HG02623 (cell line): ENCODE measurements at regions not wholly inside any gene's neighbourhood (a gene's known extent, or its start where the extent isn't known, plus 50 kb on each side); places are given as distances from the start of the nearest gene placed in this dataset.

Experiments
- ATAC-seq: cut with Tn5 transposase; IDR thresholded peaks from one replicate; pipeline ENCODE4 v1.9.1; 2021; ENCODE audit warnings: moderate library complexity; ENCODE audit not compliant: unreplicated experiment

DNA sequence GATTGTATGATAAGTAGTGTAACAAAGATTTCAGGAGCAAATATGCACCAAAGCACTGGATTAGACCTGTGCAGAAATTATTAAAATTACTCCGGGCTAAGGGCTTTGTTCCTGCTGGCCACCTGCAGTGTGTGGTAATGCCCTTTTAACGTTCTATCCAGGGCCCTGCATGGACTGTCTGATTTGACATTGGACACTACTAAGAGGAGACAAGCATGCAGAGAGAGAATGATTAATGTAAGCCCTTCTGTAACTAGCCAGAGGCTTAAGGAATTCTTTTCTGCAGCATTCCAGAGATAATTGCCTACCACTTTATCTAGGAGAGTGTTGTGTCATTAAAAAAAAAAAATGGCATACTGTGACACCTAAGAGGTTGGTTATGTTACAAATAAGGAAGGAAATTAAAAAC, 117.0 kb downstream of the PCDH7 start:
- ATAC-seq: no peak

DNA sequence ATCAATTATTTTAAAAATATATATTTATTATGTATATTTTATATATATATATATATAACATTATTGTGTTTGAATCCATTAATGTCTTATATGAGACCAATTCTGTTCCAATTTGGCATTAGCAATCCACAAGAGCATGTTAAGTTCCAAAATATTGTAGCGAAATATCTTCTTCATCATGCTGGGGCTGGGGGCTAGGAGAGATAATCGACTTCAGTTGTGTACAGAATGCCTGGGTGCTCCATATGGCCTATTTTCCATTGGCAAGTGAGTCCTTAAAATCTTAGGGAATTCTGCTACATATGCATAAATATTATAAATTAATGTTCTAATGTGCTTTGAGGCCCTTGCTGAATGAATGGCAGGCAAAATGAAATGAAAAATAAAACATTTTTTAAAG, 117.7 kb downstream of the PCDH7 start:
- no peak for ATAC-seq

DNA sequence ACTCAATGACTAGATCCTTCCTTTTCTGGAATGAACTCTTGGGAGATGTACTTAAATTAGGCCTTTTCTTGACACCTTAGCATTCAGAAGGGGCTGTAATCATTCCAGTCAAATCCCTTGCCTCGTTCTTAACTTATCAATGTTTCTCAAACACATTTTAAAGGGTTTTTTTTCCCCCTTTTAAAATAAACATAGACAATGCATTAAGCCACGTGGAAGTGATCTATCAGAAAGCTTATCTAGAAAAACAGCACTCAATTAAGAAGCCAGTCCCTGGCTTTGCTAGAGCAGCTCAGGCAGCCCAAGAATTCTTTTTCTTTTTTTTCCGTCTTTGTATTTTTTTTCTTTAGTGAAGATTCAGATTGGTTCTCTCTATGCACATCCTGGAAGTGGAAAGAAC, 118.2 kb downstream of the PCDH7 start:
- ATAC-seq: no peak

DNA sequence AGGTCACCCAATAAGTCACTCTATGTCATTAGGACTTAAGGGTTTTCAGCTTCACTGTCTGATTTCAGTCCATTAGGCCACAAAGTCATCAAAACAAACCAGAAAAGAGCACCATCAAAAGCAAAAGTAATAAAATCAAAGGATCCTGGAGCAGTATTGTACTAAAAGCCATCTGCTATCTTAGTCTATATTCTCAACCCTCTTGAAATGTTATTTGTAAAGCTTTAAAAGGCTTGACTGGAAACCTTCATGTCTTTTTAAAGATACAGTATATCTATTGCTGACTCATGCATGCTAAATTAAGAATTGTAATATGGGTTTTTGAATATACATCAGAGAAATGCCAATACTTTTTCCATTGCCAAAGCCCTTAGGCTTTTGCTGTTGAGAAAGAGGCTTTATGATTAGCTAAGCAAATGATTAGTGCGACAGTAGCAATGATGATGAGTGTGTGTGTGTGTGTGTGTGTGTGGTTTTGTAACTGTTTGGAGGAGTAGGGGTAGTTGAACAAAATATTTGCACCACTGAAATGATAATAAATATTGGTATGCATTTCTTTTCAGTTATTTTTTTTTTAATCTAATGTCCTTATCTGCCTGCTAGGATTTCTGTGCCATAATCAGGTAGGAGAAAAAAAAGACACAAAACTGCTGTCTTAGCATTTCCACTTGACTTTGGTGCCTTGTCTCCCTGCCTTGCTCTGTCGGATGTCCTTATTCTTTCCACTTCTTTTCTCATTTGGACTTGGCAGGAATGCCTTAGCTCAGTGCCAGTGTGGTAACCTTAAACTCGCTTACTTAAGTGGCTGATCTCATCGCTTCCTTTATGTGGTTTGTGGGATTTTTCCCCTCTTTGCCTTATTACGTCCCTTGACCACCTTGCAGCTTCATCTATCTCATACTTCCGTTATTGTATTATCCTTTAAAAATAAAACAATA, 119.7 kb downstream of the PCDH7 start:
- no peak for ATAC-seq

DNA sequence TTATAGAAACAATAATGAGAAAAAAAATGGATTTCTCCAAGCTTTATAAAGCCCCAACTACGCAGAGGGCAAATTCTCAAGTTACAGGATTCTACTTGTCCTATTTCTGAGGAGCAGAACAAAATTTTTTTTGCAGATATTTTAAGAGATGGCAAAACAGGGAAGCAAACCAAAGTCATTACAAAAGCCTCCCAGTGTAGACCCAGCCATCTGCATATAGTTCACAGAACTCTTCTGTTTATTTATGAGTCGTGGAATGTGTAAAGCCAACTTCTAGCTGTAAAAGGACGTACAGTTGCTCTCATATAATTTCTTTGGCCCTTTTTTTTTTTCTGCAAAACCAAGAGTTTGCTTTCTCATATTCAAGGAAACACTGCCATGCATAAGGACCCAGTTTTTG, 120.4 kb downstream of the PCDH7 start:
- ATAC-seq: no peak

DNA sequence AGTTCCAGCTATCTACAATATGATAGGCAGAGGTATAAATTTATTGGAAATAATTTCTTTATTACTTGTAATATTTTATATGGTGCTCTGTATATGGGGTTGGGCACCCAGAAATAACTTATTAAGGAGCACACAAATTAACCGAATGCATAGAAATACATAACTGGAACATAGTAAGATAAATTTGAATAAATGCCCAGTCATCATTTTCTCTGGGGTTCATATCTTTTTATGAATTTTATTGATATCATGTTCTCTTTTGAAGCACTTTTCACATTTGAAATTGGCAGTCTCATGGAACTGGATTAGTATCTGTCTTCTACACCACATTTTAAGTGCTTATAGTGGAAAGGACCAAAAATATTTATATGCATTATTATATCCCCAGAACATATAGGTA, 122.0 kb downstream of the PCDH7 start:
- no peak for ATAC-seq

DNA sequence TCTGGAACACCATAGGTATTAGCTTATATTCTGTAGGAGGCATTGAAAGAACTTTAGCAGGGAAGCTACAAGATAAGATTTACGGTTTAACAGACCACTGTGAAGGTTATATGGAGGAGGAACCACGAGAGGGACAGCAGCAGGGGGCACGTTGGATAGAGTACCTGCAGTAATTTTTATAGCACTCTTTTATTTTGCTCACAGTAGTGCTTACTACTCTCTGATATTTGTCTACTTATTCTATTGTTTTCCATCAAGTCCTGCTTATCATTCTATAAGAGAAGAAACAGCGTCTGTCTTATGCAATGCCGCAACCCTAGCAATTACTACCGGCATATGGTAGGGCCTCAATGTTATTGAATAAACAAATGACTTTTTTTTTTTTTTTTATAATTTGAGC, 122.5 kb downstream of the PCDH7 start:
- no peak for ATAC-seq

DNA sequence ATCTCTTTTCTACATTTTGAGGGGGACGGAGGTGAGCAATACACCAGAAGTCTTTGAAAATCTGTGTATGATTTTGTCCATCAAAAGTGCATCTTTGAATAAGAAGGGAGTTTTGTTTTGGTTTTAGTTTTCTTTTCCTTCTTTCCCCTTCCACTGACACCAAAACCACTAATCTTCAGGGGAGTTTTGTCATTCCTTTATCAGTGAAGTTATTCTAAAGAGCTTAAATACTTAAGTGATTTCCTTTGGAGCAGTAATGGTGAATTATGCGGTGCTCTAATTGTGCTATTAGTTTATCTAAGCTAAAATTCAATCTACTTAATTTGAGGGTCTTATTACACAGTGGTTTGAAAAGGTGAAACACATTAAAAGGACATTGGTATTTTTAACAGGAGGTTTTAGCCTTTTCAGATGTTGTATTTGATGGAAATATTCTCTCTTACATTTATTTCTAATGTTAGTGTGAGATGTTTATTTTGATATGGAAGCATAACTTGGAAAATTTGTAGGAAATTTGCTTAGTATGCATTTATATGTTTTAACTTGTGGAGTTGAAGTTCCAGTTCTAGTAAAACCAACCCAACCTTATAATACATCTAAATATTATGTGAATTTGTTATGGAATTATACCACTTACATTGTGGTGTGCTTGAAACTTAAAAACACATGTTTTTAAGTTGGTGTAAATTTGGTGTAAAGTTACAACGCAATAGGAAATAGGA, 124.9 kb downstream of the PCDH7 start:
- ATAC-seq: no peak

DNA sequence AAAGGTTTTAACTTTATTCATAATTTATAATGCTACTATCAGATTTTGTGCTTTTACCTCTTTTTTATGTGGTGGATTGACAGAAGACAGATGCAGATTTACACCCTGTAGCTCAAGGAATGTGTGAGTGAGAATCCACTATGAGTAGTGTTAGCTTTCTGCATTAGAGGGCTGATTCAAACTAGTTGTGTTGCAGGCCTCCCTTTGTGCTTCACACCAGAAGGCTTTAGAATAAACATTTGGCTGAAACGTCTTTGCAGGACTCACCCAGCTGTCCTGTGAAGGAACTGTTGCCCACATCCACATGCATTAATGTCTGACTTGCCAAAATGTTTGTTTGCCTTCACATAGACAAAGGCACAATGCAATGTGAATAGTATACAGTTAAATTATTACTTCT, 127.0 kb downstream of the PCDH7 start:
- ATAC-seq: no peak

DNA sequence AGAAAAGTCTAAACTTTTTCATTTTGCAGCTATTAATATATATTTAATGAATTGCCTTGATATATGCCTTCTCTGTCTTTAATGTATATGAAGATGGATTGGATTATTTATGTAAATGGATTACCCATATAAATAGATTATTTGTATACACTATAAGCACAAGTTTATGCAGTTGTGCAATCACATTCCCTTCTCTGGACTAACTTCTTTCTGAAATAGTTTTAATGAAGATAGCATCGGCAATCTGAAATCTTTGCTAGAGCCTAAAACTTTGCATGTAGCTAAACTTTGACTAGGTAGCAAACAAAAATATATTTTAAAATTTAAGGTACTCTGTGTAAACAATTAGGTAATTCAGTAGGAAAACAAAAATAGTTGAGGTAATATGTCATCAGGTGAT, 127.8 kb downstream of the PCDH7 start:
- no peak for ATAC-seq

DNA sequence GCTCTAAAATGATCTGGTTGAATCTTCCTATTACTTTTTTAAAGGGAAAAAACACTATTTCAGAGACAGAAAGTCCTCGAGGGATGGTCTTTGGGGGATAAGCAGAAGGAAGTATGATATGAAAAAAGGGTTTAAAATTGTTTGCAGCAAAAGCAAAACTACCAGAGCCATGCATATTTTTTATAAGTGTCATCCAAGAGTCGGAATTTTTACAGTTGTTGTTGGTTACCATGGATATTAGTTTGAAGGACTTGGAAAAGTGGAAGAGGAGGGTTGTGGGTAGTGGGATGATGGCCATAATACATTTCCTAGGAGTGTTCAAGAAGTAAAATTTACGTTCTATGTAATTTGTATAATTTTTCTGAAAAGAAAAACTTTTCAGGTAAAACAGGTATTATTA, 134.4 kb downstream of the PCDH7 start:
- ATAC-seq: no peak

DNA sequence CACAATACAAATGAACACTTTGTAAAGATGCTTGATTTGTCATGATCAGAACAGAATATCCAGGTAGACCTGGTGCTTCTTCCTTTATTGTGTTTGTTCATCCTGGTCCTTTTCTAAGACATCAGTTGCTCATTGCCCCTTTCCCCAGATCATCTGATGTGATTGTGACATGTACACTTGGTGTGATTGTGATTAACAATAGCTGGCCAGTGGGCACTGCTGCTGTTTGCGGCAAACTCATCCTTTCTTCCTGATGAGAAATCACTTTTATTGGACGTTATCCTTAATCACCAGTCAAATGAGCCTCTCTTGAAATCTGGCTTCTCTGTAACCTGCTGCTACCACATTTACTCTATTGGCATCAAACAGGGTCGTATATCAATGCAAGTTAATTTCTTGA, 135.1 kb downstream of the PCDH7 start:
- no peak for ATAC-seq

DNA sequence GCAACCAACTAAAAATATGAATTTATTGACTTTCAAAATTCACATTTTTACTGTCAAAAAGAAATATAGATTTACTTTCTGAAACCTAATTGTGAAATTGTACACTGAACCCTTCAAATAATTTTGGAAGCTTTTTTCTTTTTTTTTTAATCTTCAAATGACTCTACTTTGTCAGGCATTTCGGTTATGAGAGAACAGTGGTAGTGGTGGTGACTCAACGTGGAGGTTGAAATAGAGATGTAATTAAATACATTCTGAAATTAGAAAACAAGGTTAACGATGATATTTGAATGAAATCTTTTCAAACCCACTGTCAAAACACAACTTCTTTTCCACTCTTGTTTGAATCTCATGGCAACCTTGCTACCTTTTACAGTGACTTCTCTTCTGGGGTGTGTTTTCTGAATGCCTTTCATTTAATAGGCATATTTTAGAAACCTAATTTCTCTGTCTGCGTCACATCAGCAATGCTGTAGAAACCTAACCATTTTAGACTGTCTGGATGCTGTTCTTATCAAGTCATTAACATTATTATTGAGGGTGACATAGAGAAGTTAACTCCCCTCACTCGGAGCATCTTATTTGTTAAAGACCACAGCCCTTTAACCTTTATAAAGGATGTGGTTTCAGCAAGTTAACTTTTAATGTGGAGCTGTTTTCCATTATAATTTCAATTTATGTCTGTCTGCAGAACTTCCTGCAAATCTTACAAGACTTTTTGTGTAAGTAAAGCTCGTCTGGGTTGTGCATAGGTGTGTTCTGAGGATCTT, 136.8 kb downstream of the PCDH7 start:
- no peak for ATAC-seq

DNA sequence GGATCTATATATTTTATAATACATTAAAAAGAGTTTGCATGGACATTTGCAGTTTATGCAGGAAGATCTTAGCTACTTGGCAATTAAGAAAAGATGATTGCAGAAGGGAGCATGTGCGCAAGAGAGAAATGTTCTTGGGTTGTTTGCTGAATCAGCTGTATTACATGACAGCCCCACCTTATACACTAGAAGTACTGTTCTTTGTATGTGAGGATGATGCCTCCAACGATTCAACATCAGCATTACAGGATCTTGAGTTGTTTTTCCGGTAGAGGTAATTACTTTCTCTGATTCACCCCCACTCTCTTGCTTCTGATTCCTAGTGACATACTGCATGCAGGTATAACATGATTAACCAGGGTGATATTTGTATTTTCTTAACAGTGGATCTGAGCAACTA, 140.8 kb downstream of the PCDH7 start:
- ATAC-seq: no peak

DNA sequence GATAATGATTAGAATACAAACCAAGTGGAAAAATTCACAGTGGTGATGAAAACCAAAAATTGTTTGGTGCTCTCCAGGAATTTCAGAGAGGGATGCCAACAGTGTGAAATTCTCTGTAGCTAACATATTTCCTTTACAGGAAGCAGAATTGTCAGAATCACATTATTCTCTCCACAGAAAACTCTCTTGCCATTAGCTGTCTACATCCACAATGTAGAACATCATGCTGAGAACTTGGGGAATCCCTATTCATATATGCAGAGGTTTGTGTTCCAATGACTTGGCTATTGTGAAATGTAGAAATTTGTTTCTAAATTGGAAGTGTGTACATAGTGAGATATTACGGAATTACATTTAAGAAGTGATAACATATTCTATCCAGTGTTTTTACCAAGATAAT, 142.0 kb downstream of the PCDH7 start:
- no peak for ATAC-seq

DNA sequence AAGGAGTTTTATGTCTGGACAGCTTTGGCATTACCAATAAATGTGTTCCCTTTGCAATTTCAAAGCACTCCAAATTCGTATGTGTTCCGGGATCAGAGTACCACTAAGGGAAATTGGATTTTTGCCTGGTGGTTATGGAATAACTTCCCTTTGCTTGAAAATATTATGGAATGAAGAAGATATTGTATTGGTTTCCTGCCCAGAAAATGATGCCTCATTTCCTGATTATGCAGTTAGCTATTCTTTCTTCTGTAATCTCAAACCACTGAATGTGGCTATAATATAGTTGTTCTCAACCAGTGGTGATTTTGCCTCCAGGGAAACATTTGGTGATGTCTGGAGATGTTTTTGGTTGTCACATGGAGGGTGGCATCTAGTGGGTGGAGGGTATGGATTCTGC, 142.9 kb downstream of the PCDH7 start:
- no peak for ATAC-seq

DNA sequence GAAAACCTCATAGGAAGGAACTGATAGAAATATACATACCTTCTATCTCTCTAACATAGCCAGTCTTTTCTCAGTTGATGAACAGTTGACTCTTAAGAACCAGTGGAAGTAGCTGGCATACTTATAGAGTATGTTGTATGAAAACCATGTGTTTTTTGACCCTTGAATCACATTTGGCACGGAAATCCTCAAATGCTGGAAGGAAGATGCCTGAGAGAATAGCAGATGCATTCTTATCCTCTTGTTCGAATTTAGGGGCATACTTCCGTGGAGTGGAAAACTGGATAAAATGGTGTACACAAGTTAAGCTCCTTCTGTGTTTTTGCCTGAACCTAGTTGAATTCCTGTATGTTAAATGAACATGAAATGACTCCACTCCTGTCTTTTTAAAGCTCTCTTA, 145.5 kb downstream of the PCDH7 start:
- ATAC-seq: no peak

DNA sequence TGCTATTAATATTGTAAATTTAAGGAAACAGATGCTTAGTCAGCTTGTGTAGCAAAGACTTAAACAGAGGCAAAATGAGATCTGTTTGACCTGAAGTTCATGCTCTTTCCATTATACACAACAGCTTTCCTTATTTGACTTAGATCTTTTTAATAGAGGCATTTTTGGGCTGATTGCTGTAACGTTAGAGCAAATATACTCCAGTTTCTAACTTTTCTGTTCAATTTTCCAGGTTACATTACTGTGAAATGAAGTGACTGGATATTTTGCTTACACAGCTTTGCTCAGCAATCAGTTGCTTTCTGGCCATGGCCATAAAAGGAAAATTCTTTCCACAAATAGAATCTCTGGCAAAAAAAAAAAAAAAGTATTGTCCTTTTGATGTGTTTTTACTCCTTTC, 146.2 kb downstream of the PCDH7 start:
- ATAC-seq: no peak

DNA sequence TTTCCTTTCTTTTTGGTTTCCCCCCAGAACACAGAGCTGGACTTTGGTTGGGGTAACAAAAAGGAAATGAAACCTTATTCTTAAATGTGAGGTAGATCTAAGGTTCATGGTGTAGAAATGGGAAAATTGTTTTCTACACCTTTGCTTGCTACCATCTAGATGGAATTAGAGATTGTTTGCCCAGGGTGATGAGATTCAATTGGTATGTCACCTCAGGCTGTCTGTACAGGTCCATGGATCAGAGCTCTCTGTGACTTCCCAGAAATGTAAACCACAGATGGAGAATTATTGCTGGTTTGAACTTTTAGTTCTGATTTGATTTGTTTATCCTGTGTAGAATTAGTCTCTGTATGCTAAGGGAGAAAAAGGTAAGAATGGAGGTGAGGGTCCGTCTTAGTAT, 146.7 kb downstream of the PCDH7 start:
- ATAC-seq: no peak

DNA sequence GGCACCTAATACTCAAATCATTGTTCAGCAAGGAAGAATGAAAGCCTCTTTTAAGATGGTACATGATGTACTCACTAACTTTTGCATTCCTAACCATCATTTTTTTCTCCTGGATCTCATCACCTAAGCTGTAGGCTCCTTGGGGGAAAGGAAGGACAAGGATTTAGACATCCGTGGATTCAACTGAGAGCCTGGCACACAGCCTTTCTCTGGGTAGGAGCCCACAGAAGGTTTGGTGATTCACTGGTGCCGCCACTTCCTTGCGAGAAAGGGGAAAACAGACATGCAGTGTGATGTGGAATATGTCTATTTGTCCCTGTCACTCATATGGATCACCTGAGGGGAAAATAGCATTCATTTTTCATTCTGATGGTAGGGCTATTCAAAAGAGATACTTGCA, 147.3 kb downstream of the PCDH7 start:
- ATAC-seq: no peak

DNA sequence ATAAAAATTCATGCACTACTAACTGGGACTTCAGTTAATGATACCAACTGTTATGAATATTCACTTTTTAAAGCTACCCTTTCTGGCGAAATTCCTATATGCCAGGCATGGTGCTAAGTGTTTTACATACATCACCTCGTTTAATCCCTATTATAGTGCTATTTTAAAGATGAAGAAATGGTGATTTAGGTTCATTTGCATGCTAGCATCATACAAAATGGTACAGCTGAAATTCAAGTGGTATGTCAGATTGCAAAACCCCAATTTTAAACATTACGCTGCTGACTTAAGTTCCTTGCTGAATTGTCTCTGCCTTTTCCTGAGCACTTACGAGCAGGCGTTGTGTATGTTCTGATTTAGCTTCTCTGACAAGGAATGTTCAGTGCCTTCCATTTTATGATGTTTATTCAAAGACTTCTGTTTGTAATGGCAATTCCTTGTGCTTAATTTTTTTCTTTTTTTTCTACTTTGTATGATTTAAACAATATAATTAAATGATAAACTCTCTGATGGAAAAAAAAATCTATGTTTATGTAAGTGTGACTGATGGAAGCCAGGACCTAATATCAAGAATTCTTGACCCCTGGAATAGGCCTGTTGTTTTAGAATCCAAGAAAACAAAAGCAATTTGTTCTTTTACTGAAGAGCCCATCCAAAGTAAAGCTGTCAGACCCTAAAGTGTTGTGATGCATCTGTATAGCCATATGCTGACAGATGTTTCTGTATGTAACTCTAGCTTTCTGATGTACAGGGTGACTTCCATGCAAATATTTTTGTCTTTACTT, 148.1 kb downstream of the PCDH7 start:
- no peak for ATAC-seq
